Lung (tissue), 11 donors: ENCODE measurements at regions not wholly inside any gene's neighbourhood (a gene's known extent, or its start where the extent isn't known, plus 50 kb on each side); places are given as distances from the start of the nearest gene placed in this dataset.

ENCODE experiments used
- ATAC-seq: fragments of 200-7000 bp; cut with Tn5 transposase; one replicate; pipeline ENCODE4 v1.9.1; 2020; ENCODE audit warnings: moderate number of reproducible peaks; ENCODE audit not compliant: insufficient read depth, low FRiP score
- DNase-seq, 3 donors: peaks; one replicate each; pipeline ENCODE4 v3.0.0-alpha.2; 2013 to 2017
- H3K27ac ChIP-seq, 2 donors: one replicate each; pipeline ENCODE4 v1.5.1; 2013; ENCODE audit warnings: mild to moderate bottlenecking in 2 of 2, moderate library complexity in 2 of 2, control low read depth in 1 of 2, inconsistent platforms in 1 of 2, low read depth in 1 of 2, low read length in 1 of 2
- H3K27me3 ChIP-seq, 3 donors: one replicate each; pipeline ENCODE4 v1.5.1; 2013; ENCODE audit warnings: low read length in 2 of 3; ENCODE audit not compliant: control insufficient read depth in 3 of 3, insufficient read depth in 3 of 3
- H3K36me3 ChIP-seq, 4 donors: one replicate each; pipeline ENCODE4 v1.5.1; 2013; ENCODE audit warnings: low read length in 4 of 4, mild to moderate bottlenecking in 1 of 4, moderate library complexity in 1 of 4; ENCODE audit not compliant: control insufficient read depth in 4 of 4, insufficient read depth in 4 of 4
- H3K4me1 ChIP-seq, 5 donors: one replicate each; pipeline ENCODE4 v1.5.1; 2013; ENCODE audit warnings: low read length in 5 of 5, mild to moderate bottlenecking in 2 of 5, moderate library complexity in 1 of 5; ENCODE audit not compliant: control insufficient read depth in 5 of 5, insufficient read depth in 5 of 5
- H3K4me3 ChIP-seq: one replicate; pipeline ENCODE4 v1.5.1; 2013; ENCODE audit warnings: mild to moderate bottlenecking, control low read depth, moderate library complexity
- H3K9ac ChIP-seq, 2 donors: one replicate each; pipeline ENCODE4 v1.5.1; 2013; ENCODE audit warnings: low read length in 2 of 2, control low read depth in 1 of 2; ENCODE audit not compliant: insufficient read depth in 1 of 2
- H3K9me3 ChIP-seq, 4 donors: one replicate each; pipeline ENCODE4 v1.5.1; 2013; ENCODE audit warnings: low read length in 3 of 4, mild to moderate bottlenecking in 1 of 4, moderate library complexity in 1 of 4; ENCODE audit not compliant: control insufficient read depth in 4 of 4, insufficient read depth in 3 of 4
- WGBS, 2 donors: extraction: QIAGEN DNeasy Blood & Tissue Kit; methylation state at CpG; one replicate each; pipeline ENCODE4 v1.1.7; 2013; 5-methylcytosine and 5-hydroxymethylcytosine counted together
- TF ChIP-seq, protein P1 (sequence below): IDR thresholded peaks from 2 replicates; pipeline ENCODE4 v1.5.1; 2012; ENCODE audit warnings: mild to moderate bottlenecking; ENCODE audit errors: control extremely low read depth, extremely low read depth
- donor health status: control.
- donor health status: control.
- donor health status: Bipolar disorder and iron deficiency.
- donor health status: healthy.
- donor health status: DM: yes; HTN: yes; CAD: no.

DNA sequence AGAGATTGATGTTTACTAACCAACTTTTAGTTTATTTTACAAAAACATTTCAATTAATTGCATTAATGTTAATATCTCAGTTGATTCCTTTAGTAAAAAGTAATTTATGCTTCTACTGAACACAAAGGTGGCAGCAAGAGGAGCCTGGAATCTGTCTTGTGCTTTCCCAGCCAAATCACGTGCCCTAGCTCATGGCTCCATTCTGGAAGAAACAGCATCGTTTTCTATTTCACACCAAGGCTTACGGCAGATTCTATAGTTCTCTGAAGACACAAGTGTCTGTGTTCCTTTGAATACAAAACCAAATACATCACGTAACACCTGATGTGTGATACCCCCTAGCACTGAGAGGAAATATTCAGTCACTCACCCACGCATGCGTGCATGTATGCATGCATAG lies 346.1 kb upstream of the MIR17HG start:
- WGBS, 2 donors, result 88 to 94% methylated on average over 6 of the region's 6 CpGs
- no peak overlapping the region for H3K9ac ChIP-seq
- TF ChIP-seq, protein P1, sequence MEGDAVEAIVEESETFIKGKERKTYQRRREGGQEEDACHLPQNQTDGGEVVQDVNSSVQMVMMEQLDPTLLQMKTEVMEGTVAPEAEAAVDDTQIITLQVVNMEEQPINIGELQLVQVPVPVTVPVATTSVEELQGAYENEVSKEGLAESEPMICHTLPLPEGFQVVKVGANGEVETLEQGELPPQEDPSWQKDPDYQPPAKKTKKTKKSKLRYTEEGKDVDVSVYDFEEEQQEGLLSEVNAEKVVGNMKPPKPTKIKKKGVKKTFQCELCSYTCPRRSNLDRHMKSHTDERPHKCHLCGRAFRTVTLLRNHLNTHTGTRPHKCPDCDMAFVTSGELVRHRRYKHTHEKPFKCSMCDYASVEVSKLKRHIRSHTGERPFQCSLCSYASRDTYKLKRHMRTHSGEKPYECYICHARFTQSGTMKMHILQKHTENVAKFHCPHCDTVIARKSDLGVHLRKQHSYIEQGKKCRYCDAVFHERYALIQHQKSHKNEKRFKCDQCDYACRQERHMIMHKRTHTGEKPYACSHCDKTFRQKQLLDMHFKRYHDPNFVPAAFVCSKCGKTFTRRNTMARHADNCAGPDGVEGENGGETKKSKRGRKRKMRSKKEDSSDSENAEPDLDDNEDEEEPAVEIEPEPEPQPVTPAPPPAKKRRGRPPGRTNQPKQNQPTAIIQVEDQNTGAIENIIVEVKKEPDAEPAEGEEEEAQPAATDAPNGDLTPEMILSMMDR, result no peak
- no peaks in the 10 kb centered on the region for H3K27me3 ChIP-seq
- DNase-seq, result no peak
- no peak overlapping the region for H3K27ac ChIP-seq
- no peaks in the 10 kb centered on the region for H3K9me3 ChIP-seq
- no peak for ATAC-seq
- no peaks in the 10 kb centered on the region for H3K36me3 ChIP-seq
- no peak overlapping the region for H3K4me3 ChIP-seq
- H3K4me1 ChIP-seq, result no peaks in the 10 kb centered on the region

GRCh38 chr13:91014696-91015095 lies 332.8 kb upstream of the MIR17HG start:
- no peaks in the 10 kb centered on the region for H3K36me3 ChIP-seq
- ATAC-seq, result no peak
- H3K27ac ChIP-seq, result no peak overlapping the region
- TF ChIP-seq, protein P1, result no peak
- H3K9me3 ChIP-seq, result no peaks in the 10 kb centered on the region
- no peak overlapping the region for H3K9ac ChIP-seq
- H3K4me3 ChIP-seq, result no peak overlapping the region
- H3K27me3 ChIP-seq, result no peaks in the 10 kb centered on the region
- peak in 2 of 3 donors; percentile 39 to 79 for DNase-seq
- H3K4me1 ChIP-seq, result no peaks in the 10 kb centered on the region
- 52 to 62% methylated on average over 3 of the region's 3 CpGs for WGBS, 2 donors

DNA sequence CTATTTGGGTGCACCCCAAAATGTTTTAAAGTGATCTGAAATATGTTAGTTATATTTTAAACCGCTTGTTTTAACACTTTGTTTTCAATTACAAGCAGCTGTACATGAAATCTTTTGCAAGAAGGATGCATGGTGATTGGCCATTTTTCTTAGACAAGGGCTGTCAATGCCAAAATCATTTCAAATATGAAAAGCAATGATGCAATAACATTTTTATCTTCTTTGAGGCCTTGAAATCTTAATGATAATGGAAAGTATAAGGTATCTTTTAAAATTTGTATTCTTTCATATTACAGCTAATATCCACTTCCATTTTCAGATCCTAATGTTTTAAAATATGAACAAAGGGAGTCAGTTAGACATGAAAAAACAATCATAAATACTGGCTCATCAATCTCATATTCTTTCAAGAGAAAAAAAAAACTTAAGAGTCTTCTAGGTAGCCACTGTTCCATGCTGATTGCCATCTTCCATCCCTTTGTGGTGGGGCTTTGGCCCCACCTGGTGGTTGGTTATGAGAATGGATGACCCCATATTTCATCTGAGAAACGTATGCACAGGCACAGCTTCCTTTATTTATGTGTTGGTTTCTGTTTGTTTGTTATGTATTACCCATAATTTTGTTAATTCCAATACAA lies 330.3 kb upstream of the MIR17HG start:
- TF ChIP-seq, protein P1, result no peak
- Histone ChIP-seq H3K9me3 (no peaks in the 10 kb centered on the region), H3K27ac (no peak overlapping the region), H3K9ac (no peak overlapping the region), H3K36me3 (no peaks in the 10 kb centered on the region), H3K4me1 (no peaks in the 10 kb centered on the region), H3K27me3 (no peaks in the 10 kb centered on the region), H3K4me3 (no peak overlapping the region)
- ATAC-seq (peak; percentile 81), DNase-seq (peak; percentile 17 to 59 (median 49))
- WGBS, 2 donors, result 43 to 44% methylated on average over 2 of the region's 2 CpGs

GRCh38 chr13:91017669-91018053 lies 329.8 kb upstream of the MIR17HG start:
- H3K36me3 ChIP-seq, result no peaks in the 10 kb centered on the region
- DNase-seq (no peak), ATAC-seq (no peak)
- no peak overlapping the region for H3K27ac ChIP-seq
- no peak overlapping the region for H3K4me3 ChIP-seq
- TF ChIP-seq, protein P1, result no peak
- H3K27me3 ChIP-seq, result no peaks in the 10 kb centered on the region
- WGBS, 2 donors, result 67 to 68% methylated on average over 15 of the region's 15 CpGs
- H3K9ac ChIP-seq, result no peak overlapping the region
- H3K4me1 ChIP-seq, result no peaks in the 10 kb centered on the region
- no peaks in the 10 kb centered on the region for H3K9me3 ChIP-seq
